ENCODE measurements at regions not wholly inside any gene's neighbourhood (a gene's known extent, or its start where the extent isn't known, plus 50 kb on each side); places are given as distances from the start of the nearest gene placed in this dataset.
A peak's percentile ranks its signal among the peaks of the same experiment; 100 is the strongest.

DNA sequence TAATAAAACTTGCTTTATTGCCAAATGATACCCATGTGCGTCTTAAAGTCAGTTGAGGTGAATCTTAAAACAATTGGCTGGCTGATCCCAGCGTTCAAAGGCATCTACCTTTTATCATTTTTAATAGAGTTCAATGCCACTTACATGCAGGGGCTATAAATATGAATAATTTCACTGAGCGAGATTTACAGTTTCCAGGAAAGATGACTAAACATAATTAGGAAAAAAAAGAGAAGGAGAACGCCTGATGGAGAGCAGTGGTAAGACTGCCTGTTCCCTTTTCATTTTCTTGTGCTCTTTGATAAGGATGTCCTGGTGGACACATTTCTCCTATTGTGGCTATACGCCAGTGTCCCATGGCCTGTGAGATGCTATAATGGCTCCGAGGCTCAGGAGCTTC, 139.9 kb upstream of the SLC22A23 start:
- DNase-seq (ENCODE audit: low read depth in 4 of 4, low spot score in 3 of 4): no peak

DNA sequence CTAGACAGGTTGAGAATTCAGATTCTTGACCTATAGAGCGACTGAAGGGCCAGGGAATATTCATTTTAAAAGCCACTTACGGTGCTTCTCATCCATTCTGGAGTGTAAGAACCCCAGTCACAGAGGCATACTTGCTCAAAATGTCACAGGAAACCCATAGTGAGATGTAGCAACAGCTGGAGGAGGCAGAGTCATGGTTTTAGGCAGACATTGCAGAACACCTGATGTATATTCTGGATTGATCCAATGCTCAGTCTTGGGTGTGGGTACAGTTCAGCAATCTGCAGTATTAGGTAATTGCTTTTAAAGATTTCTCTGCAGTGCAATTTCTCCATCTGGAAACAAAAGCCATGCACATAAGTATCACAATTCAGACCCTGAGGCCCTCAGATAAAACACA, 137.4 kb upstream of the SLC22A23 start:
- no peak for DNase-seq (ENCODE audit: low read depth in 4 of 4, low spot score in 3 of 4)

DNA sequence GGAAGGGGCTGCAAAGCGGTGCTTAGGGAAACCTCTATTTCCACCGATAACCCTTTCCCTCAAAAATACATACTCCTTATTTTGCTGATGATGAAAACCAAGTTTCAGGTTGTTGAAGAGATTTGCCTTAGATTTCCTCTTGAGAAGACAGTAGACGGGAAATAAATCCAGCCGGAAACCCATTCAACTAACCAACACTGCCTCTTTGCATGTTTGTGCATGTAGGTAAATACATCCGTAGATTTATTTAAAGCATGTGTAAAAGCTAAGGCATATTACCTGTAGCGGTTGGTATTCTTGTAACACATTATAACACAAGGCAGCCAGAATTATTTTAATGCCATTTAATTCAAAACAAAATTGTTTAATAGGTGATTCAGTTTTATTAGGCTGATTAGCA, 136.3 kb upstream of the SLC22A23 start:
- no peak for DNase-seq (ENCODE audit: low read depth in 4 of 4, low spot score in 3 of 4)

DNA sequence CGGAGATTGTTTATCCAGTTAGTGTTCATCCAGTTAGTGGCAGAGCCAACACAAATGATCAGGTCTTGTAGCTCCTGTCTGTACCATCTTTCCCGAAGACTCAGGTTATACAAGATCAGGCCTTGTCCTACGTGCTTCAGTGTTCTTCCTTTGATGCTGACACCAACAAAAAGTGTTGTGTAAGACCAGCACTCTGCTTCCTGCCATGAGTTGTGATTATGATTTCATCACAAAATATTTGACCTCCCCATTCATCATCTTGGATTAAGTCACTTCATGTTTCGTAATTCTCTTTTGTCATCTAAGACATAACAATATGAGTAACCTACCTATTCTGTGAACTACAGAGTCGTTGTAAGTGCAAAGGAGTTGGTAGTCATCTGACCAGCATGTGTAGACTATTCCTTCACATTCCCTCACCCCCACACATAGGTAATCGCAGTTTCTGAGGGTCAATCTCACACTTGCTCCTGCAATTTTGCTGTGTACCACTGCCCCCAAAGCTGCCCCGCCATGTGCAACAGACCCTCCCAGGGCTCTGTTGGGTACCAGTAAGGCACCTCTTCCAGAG, 135.6 kb upstream of the SLC22A23 start:
- no peak for DNase-seq (ENCODE audit: low read depth in 4 of 4, low spot score in 3 of 4)

DNA sequence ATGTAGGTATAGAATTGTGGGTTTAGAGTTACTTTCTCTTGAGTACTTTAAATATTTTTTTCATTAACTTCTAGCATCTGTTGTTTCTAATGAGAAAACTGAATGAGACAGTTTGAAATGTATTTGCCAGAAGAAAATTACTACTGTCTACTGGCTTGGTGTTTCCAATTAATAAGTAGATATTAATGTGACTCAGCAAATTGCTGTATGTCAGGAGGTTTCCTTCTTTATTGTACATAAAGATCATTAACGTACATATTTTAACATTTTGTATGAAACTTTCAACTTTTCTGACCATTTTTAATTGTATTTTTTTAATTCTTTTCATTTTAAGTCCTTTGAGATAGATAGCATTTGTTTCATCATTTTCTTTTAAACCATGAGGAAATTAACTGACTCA, 135.1 kb upstream of the SLC22A23 start:
- no peak for DNase-seq (ENCODE audit: low read depth in 4 of 4, low spot score in 3 of 4)

DNA sequence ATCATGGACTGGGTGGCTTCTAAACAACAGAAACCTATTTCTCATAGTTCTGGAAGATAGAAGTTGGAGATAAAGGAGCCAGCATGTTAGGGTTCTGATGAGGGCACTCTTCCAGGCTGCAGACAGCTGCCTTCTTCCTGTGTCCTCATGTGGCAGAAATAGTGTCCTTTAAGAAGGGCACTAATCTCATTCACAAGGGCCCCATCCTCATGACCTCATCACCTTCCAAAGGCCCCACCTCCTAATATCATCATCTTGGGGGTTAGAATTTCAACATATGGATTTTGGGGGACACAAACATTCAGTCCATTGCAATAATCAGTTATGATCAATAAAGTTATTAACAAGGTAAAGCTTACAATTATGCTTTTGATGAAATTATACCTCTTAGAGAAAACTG, 130.8 kb upstream of the SLC22A23 start:
- no peak for DNase-seq (ENCODE audit: low read depth in 4 of 4, low spot score in 3 of 4)

DNA sequence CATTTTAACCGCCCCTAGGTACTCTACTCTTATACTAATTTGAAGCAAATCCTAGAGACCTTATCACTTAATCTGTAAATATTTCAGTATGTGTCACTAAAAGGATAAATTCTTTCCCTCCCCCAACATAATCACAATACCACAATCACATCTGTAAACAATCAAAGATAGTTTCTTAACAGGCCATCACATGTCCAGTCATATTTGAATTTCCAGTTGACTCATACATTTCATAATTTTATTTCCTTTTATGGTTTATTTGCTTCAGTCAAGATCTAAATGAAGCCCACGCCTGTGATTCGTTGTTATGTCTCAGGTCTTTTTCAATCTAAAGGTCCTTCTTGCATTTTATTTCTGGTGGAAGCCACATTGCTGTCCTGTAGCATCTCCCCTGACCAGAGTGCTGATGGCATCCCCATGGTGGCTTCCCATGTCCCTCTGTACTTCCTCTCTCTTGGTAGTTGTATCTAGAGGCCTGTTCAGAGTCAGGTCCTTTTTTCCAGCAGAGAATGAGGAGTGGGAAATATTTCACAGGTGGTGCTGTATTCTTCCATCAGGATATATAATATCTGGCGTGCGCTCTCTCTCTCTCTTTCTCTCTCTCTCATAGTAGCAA, 128.6 kb upstream of the SLC22A23 start:
- no peak for DNase-seq (ENCODE audit: low read depth in 4 of 4, low spot score in 3 of 4)

DNA sequence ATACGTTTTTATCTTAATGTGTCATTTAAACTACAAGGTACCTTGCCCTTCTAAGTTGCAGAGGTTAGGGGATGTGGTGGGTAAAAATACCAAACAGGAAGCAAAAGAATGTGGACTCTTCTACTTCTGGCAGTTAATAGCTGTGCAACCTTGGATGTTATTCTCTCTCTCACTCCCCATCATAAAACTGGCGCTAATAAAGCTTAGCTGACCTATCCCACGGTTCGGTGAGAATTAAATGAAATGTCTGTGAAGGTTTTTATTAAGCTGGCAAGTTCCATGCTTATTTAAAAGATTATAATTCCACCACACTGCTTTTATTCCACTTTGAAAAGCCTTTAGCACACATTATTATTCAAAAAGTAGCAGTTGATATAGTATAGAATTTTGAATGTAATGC, 127.8 kb upstream of the SLC22A23 start:
- no peak for DNase-seq (ENCODE audit: low read depth in 4 of 4, low spot score in 3 of 4)

DNA sequence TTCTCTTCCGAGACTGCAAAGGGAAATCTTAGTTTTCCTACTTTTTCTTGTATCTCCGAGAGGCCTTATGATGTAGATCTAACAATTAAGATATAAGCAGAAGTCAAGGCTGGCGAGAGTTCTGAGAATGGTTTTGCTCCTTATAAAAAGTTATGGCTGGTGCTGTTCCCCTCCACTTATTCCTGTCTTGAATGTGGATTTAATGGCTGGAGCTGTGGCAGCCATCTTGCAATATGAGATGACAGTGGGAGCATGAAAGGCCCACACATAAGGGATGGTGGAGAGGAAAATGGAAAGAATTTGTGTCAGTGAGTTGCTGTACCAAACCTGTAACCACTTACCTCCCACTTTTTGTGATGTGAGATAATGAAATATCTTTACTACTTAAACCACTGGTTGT, 124.6 kb upstream of the SLC22A23 start:
- DNase-seq (ENCODE audit: low read depth in 4 of 4, low spot score in 3 of 4): no peak

DNA sequence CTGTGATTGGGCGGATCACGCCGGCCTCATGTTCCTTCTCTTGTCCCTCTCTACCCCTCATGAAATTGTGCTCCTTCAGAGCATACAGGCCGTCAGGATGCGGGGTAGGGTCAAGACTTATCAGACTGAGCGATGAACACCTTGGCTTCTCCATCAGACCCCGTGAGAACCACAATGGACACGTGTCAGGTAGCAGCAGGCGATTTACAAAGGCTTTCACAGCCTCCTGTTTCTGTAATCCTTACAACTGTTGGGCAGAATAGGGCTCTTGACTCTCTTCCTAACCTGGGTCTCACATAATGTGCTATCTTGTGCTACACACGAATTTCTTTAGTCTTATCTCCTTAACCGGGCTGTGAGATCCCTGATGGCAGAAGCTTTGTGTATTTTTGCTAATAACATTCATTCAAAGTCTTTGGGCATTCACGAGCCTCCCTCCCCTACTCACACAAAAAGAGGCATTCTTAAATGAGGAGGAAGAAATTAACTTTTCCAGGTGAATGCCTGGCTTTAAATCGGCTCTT, 122.9 kb upstream of the SLC22A23 start:
- DNase-seq (ENCODE audit: low read depth in 4 of 4, low spot score in 3 of 4): no peak

DNA sequence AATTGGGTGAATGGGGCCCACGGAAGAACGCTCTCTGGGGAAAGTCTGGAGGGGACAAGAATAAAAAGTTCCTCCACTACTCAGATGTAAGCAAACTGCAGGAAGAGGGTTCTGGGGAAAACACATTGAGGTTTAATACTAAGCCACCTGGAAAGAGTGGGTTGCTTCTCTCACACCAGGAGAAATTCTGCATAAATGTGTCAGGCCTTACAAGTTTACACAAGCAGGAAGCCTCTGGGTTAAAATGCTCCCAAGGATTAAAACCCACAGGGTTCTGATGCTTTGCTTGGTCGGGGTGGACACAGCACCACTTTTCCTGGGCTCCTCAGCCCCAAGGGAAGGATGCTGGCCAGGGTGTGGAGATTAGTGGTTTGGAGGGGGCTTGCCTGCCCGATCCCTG, 122.1 kb upstream of the SLC22A23 start:
- no peak for DNase-seq (ENCODE audit: low read depth in 4 of 4, low spot score in 3 of 4)

DNA sequence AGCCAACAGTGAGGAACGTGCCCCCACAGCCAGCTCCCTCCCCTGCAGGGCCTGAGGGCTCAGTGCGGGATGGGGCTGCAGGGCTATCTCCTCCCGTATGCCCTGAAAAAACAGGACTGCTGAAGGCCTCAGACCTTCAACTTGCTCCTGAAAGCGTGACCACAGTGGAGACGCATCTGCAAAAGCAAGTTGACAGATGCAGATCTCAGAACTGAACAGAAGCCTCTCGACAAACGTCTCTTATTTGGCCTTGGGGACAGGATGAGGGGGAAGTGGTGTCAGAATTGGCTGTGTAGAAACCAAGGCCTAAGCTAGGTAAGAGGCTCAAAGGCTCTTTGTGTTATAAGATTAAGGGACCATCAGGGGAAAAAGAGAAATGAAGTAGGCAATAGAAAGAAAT, 120.7 kb upstream of the SLC22A23 start:
- DNase-seq (ENCODE audit: low read depth in 4 of 4, low spot score in 3 of 4): no peak

DNA sequence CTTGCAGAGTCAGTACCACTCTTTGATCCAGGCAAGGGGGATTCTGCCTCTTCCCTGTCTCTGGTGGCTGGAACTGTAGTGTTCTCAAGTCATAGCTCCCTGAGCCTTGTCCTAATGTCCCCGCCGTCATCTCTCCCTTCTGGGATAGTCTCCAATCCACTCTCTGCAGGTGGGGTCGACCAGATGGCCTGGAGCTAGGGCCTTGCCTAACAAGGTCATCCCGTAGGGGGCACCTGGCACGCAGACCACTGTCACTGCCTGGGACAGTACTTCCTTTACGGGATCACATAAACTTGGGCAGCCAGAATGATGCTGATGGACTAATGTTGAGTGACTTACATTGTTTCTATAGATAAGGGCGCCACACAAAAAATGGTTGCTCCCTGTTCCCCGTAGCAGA, 118.9 kb upstream of the SLC22A23 start:
- no peak for DNase-seq (ENCODE audit: low read depth in 4 of 4, low spot score in 3 of 4)

DNA sequence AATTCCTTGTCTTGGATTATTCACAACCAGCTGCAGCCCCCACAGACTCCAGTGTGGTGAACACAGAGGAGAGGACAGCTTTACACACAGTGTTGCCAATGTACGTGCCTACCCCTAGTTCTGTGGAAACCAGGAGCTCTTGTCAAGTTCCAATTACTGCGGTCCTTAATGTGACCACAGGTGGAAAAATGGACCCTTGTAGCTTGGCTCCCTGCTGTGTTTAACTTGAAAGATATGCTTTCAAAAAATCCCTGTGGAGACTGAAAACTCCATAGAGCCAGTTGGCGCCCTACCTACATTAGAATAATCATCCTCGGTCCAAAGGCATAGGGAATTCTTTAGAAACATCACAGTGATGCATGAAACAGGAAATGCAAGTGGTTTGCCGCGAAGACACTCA, 118.3 kb upstream of the SLC22A23 start:
- DNase-seq (ENCODE audit: low read depth in 4 of 4, low spot score in 3 of 4): no peak

DNA sequence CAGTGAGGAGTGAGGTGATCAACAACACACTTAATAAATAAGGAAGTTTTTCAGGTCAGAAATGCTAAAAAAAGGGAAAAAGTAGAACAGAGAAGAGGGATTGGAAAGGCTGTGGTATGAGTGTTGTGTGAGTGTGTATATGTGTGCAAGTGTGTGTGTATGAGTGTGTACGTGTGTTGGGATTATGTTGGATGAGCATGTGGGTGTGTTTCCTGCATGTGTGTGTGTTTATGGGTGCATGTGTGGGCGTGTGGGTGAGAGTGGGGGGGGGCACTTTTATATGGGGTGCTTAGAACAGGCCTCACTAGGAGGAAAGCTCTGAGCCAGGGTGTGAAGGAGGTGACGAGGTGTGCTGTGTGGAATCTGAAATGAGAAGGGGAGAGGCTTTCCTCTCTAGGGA, 116.8 kb upstream of the SLC22A23 start:
- no peak for DNase-seq (ENCODE audit: low read depth in 4 of 4, low spot score in 3 of 4)

DNA sequence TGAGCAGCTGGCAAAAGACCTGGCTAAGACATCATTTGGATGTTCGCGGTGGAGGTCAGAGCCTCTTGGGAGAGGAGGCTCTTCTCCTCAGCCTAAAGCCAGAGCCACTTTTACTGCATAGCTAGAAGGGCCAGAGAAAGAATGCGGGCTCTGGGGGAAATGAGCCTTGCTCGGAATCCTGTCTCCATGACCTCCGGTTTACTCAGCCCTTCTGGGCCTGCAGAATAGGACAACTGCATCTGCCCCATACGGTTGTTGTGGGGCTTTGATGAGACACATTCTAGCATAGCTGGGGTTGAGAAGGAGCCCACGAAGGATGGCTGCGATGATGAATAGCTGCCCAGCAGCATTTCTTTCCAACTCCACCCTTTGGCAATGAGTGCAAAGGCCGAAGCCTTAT, 115.0 kb upstream of the SLC22A23 start:
- no peak for DNase-seq (ENCODE audit: low read depth in 4 of 4, low spot score in 3 of 4)

DNA sequence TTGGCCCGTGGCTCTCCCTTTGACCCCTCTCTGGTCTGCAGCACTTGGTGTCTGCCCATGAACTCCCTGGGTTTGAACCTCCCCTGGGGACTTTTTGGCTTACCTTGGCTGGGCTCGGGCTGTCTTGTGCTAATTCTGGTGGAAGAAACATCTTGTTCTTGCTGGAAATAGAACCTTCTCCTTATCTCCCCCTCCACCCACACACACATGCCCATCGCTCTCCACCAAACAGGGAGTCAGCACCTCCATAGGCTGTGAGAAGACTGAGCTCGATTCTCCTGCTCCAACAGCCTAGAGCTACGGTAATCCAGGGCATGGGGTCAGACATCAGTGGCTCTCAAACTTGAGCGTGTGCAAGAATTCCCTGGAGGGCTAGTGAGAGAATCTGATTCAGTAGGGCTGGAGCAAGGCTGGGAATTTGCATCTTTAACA, 114.4 kb upstream of the SLC22A23 start:
- DNase-seq (ENCODE audit: low read depth in 4 of 4, low spot score in 3 of 4): no peak

DNA sequence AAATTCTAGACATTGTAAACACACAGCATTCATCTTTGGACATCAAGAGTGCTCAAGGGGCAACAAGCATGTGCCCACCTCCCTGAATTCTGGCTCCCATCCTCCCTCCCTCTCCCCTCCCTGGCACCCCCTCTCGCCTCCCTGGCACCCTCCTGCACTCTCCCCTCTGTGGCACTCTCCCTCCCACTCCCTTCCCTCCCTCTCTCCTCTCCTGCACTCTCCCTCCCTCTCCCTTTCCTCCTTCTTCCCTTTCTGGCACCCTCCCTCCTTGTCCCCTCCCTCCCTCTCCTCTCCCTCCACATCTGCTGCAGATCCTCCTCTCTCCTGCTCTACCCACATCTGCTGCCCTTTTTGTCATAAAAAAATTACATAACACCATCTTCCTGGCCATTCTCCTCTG, 113.0 kb upstream of the SLC22A23 start:
- DNase-seq (ENCODE audit: low read depth in 4 of 4, low spot score in 3 of 4): no peak

DNA sequence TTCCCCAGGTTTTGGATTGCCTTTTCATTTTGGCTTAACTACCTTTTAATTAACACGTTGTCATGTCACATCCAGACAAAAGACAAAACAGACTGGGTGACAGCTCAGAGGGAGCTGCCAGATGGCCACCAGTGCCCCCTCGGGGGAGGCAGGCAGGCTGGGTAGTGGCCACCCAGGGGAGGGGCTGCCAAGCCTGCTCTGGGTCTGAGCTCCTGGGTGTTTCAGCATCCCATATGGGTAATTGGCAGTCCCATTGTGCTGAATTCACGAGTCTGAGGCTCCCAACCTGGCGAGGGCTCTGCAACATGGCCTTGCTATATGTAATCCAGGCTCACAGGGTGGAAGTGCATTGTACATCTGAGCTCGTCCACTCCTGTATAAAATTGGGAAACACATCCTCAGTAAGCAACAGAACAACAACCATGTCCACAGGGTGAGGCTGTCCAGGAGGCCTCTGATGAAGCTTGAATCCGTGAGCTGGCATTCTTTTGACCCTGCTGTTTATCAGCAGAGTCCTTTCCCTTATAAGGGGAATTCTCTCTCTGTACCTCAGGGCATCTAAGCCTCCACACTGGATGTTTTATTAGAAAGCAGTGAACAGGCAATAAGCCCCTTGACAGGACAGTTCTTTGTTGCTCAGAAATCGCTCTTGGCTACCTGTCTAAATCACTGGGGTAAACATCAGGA, 111.7 kb upstream of the SLC22A23 start:
- no peak for DNase-seq (ENCODE audit: low read depth in 4 of 4, low spot score in 3 of 4)

DNA sequence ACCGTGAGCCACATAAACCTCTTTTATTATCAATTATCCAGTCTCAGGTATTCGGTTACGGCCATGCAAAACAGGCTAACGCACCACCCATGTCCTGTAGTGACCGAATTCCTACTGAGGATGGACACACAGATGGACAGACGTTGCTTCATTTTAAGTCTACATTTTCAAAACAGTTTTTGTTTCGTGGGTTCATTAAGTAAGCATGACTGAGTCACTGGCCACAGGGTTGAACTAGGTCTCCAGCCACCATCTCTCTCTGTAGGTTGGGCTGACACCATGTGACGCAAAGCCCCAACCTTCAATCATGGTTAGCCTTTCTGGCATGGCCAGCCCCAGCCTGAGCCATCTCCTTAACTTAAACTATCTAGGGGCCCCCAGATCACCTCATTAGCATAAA, 110.0 kb upstream of the SLC22A23 start:
- DNase-seq (ENCODE audit: low read depth in 4 of 4, low spot score in 3 of 4): no peak

DNA sequence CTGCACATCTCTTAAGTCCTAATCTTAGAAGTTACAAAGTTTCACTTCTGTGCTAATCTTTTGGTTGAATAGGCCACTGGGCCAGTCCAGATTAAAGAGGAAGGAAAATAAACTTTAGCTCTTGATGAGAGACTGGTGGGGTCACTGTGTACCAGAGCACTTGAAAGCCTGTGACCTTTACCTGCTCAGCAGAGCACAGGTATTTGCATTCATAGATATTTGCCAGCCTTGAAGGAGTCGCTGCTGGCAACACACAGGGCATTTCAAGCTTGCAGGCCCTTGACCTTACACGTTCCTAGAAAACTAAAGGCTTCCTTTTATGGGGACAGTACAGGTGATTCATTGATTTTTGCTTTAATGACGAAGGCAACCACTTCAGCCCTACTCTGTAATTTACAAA, 108.4 kb upstream of the SLC22A23 start:
- DNase-seq (ENCODE audit: low read depth in 4 of 4, low spot score in 3 of 4): no peak

DNA sequence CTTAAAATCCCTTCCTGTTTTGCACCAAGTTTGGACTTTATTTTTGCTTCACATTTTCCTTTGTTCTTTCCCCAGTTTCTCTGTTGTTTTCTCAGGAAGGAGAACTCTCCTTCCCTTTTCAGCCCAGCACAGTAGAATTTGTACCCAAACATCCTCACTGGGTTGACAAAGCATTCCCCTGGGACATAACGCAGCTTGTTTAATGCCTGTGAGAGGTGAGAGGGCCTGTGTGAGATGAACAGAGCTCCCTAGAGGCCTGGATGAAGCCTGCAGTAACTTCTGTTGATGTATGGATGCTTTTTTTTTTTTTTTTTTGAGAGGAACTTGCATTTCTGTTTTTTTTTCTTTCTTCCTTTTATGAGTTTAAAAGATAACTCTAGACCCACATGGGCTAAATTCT, 104.9 kb upstream of the SLC22A23 start:
- peak in 2 of 4 donors; percentile 23 to 31 for DNase-seq (ENCODE audit: low read depth in 4 of 4, low spot score in 3 of 4)

All from left renal pelvis (tissue), 4 donors.